AG04450 (cell line): ENCODE measurements at regions not wholly inside any gene's neighbourhood (a gene's known extent, or its start where the extent isn't known, plus 50 kb on each side); places are given as distances from the start of the nearest gene placed in this dataset.

Experiments used
- CTCF ChIA-PET: fragments of 300-600, 350-600 bp; formaldehyde crosslinking; extraction: SDS; loops from one replicate; lab custom pipeline; 2022; ENCODE audit warnings: antibody characterized with exemption, inconsistent platforms; lab: Charles Lee
- POLR2A ChIA-PET: fragments of 350-600 bp; formaldehyde crosslinking; extraction: SDS; loops from one replicate; lab custom pipeline; 2021; ENCODE audit warnings: antibody characterized with exemption, inconsistent platforms; lab: Yijun Ruan, JAX
- DNase-seq: peaks from one replicate; pipeline ENCODE4 v3.0.0-alpha.2; 2011; ENCODE audit warnings: low read depth, low spot score
- H3K27ac ChIP-seq: one replicate; pipeline ENCODE4 v1.5.1; 2012; ENCODE audit warnings: low read depth, low read length, control low read depth
- H3K27me3 ChIP-seq: one replicate; pipeline ENCODE4 v1.6.0; 2012; ENCODE audit warnings: low read length; ENCODE audit not compliant: control insufficient read depth, insufficient read depth
- H3K4me3 ChIP-seq: 2 replicates; pipeline ENCODE4 v1.5.1; 2011; ENCODE audit warnings: mild to moderate bottlenecking, low read depth, low read length, control low read depth
- H3K9me3 ChIP-seq: 2 replicates; pipeline ENCODE4 v1.5.1; 2012; ENCODE audit warnings: low read length; ENCODE audit not compliant: control insufficient read depth, insufficient read depth
- TF ChIP-seq, protein P1 (sequence below): IDR thresholded peaks from 2 replicates; pipeline ENCODE4 v1.5.1; 2011; ENCODE audit warnings: low read depth, low read length, control low read depth, inconsistent platforms

DNA sequence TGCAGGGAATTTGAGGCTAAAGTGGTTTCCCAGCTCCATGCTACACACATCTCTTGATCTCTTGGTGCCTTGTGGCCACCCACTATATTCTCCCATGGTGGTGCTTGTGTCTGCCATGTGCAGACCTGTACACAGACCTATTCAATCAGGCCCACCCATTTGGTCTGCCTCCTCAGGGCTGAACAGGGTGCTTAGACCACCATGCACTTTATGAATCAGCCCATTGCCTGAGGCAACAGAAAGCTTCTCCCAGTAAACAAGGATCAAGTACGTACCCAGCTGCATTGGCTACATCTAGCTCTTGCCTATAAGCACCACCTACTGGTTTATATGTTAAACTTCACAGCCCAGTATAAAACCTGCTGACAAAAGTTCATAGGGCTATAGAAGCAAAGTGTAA is 664.3 kb upstream of the EDIL3 start:
- peak; percentile 44 for DNase-seq
- H3K27me3 ChIP-seq = no peaks in the 10 kb centered on the region
- H3K4me3 ChIP-seq = no peak overlapping the region
- CTCF ChIA-PET = interaction anchor here (0.6 to 2.3 kb wide), 22 partner anchors 9 to 1336 kb away, joined by 3 to 15 read pairs (median 4); no protein-coding TSS in a partner anchor
- no peaks in the 10 kb centered on the region for H3K9me3 ChIP-seq
- TF ChIP-seq, protein P1, sequence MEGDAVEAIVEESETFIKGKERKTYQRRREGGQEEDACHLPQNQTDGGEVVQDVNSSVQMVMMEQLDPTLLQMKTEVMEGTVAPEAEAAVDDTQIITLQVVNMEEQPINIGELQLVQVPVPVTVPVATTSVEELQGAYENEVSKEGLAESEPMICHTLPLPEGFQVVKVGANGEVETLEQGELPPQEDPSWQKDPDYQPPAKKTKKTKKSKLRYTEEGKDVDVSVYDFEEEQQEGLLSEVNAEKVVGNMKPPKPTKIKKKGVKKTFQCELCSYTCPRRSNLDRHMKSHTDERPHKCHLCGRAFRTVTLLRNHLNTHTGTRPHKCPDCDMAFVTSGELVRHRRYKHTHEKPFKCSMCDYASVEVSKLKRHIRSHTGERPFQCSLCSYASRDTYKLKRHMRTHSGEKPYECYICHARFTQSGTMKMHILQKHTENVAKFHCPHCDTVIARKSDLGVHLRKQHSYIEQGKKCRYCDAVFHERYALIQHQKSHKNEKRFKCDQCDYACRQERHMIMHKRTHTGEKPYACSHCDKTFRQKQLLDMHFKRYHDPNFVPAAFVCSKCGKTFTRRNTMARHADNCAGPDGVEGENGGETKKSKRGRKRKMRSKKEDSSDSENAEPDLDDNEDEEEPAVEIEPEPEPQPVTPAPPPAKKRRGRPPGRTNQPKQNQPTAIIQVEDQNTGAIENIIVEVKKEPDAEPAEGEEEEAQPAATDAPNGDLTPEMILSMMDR = peak; percentile 66
- no peak overlapping the region for H3K27ac ChIP-seq
- POLR2A ChIA-PET = no interaction called here

- Histone ChIP-seq H3K27ac (no peak overlapping the region), H3K27me3 (no peaks in the 10 kb centered on the region), H3K4me3 (no peak overlapping the region), H3K9me3 (no peaks in the 10 kb centered on the region)
- ChIA-PET CTCF (no interaction called here), POLR2A (no interaction called here)
- TF ChIP-seq, protein P1 = no peak
- DNase-seq = no peak
Observed at GRCh38 chr5:85052826-85053225, 668.1 kb upstream of the EDIL3 start.

DNA sequence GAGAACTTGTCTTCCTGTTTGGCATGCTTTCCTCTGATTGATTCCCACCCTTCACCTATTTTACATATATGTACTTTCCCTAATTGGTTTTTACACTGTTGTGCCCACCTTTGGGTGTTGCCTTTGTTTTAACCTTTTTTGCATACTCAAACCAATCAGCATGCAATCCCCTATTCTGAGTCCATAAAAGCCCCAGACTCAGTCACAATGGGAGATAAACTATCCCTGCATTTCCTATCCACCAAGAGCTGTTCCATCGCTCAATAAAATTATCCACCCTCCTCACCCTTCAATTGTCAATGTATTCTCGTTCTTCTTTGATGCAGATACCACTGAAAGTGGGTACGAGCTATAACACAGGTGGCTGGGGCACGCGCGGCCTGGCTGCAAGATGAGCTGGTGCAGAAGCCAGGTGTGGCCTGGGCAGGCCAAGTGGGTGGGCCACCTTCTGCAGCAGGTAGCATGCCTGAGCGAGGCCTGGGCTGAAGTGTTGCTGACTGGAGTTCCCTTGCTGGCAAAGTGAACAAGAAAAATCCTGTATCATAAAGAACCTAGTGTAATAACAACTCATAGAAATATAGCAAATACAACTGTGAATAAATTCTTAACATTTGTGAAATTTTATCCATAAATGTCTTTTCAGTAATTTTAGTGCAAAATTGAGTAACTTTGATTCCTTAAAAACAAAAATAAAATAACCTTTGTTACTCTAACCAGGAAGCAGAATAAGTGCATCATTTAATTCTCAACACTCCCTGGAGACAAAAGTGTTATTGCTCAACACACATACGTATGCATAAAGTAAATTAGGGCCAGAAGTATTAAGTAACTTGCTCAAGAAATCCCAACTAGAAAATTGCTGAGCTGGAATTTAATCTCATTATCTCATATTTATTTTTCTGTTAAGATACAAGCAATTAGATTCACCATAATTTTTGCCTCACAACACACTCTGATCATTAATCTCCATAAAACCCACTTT is 685.3 kb upstream of the EDIL3 start:
- no peak overlapping the region for H3K27ac ChIP-seq
- TF ChIP-seq, protein P1 = no peak
- DNase-seq = no peak
- H3K27me3 ChIP-seq = no peaks in the 10 kb centered on the region
- ChIA-PET CTCF (interaction anchor here (0.9 kb wide), 1 partner anchor 19 kb away, joined by 3 read pairs; no protein-coding TSS in a partner anchor), POLR2A (no interaction called here)
- H3K9me3 ChIP-seq = no peaks in the 10 kb centered on the region; the same call in 1 of the 2 replicates
- no peak overlapping the region for H3K4me3 ChIP-seq

DNA sequence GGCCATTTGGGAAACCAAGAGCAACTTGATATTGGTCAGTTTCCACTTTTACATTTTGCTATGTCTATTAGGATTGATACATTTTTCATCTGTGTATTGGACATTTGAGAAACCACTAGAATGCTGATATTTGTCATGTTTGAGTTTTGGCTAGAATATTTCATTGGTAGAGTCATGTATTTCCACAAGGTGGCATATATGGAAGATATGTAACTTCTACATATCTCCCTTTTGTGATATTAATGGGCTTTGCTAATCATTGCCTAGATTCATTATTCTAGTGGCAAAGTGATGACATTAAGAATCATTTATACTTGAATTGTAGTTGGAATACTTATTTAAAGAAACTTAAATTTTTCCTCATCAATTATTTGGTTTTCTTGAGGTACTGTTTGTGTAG is 692.9 kb upstream of the EDIL3 start:
- Histone ChIP-seq H3K27ac (no peak overlapping the region), H3K27me3 (no peaks in the 10 kb centered on the region), H3K4me3 (no peak overlapping the region), H3K9me3 (no peaks in the 10 kb centered on the region)
- CTCF ChIA-PET = no interaction called here
- no peak for DNase-seq
- TF ChIP-seq, protein P1 = no peak
- POLR2A ChIA-PET = no interaction called here

DNA sequence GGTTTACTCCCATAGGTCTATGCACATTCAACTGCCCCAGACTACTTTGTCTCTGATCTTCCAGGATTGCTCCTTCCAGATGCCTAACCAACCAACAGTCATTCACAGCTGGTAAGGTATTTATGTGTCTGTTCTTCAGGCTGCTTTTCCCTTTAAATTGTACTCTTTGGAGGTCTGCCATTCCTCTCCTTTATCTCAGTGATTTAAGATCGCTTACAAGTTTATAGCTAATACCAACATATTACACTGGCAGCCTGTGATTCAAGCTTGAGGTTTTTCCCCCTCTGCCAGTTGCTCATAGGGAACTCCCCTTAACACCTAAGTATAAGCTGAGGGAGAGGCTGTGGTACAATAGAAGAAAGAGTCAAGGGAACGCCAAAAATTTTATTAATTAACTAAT is 711.7 kb upstream of the EDIL3 start:
- Histone ChIP-seq H3K27me3 (no peaks in the 10 kb centered on the region), H3K4me3 (no peak overlapping the region), H3K9me3 (no peaks in the 10 kb centered on the region), H3K27ac (no peak overlapping the region)
- CTCF ChIA-PET = no interaction called here
- POLR2A ChIA-PET = no interaction called here
- TF ChIP-seq, protein P1 = no peak
- DNase-seq = no peak
